Liver (tissue), 3 donors: ENCODE measurements at regions not wholly inside any gene's neighbourhood (a gene's known extent, or its start where the extent isn't known, plus 50 kb on each side); places are given as distances from the start of the nearest gene placed in this dataset.

Experiments used
- ATF3 ChIP-seq: IDR thresholded peaks from 2 replicates; pipeline ENCODE4 v1.6.1; 2016; ENCODE audit warnings: antibody characterized with exemption
- CTCF ChIP-seq: fragments of 150-350 bp; IDR thresholded peaks from 2 replicates; pipeline ENCODE4 v1.5.1; 2017; ENCODE audit warnings: improper control_type of control experiment, low read depth, low read length; ENCODE audit not compliant: missing input control
- JUND ChIP-seq, 2 donors: IDR thresholded peaks; 2 replicates each; pipeline ENCODE4 v1.6.1; 2016; ENCODE audit warnings: antibody characterized with exemption in 2 of 2
- MAX ChIP-seq: IDR thresholded peaks from 2 replicates; pipeline ENCODE4 v1.6.1; 2016; ENCODE audit warnings: antibody characterized with exemption
- RAD21 ChIP-seq, 2 donors: IDR thresholded peaks; 2 replicates each; pipeline ENCODE4 v1.6.1; 2016; ENCODE audit warnings: antibody characterized with exemption in 2 of 2, mild to moderate bottlenecking in 2 of 2
- YY1 ChIP-seq: IDR thresholded peaks from 2 replicates; pipeline ENCODE4 v1.6.1; 2016; ENCODE audit warnings: antibody characterized with exemption, mild to moderate bottlenecking
- donor health status: healthy.
- donor health status: healthy.

- TF ChIP-seq MAX (no peak), CTCF (no peak), ATF3 (no peak), RAD21 (IDR thresholded peaks at IDR 0.05) (no peak), JUND (IDR thresholded peaks at IDR 0.05) (no peak), YY1 (no peak)
These were observed 205.3 kb upstream of the SLC14A2 start for GRCh38 chr18:45409971-45410370.
